HCT116 (cell line): ENCODE measurements at regions not wholly inside any gene's neighbourhood (a gene's known extent, or its start where the extent isn't known, plus 50 kb on each side); places are given as distances from the start of the nearest gene placed in this dataset.

Experiments used
- ATAC-seq: fragments of 200-7000 bp; cut with Tn5 transposase; 2 replicates; pipeline ENCODE4 v1.9.1; 2020; ENCODE audit warnings: mild to moderate bottlenecking, moderate library complexity
- BruUV-seq: library from RNA; stranded (reverse); fragments of 400-500 nt; replicated peaks from 2 replicates; lab custom pipeline; 2021; lab: Mats Ljungman, UMichigan
- CTCF ChIA-PET: fragments of 300-600 bp; sonication (Branson Sonifier 250); formaldehyde crosslinking; loops from one replicate; lab custom pipeline; 2021; ENCODE audit warnings: antibody characterized with exemption; lab: Charles Lee
- POLR2A ChIA-PET: fragments of 300-600, 350-600 bp; sonication (Branson Sonifier 250); formaldehyde crosslinking; loops from one replicate; lab custom pipeline; 2021; ENCODE audit warnings: antibody characterized with exemption; lab: Charles Lee
- RAD21 ChIA-PET, 2 experiments: fragments of 300-600 bp; sonication (Branson Sonifier 250); formaldehyde crosslinking; loops; one replicate each; lab custom pipeline; 2023; ENCODE audit warnings: low total read pairs in 2 of 2; ENCODE audit not compliant: uncharacterized antibody in 2 of 2, unreplicated experiment in 2 of 2, low non-redundant PET in 1 of 2; lab: Charles Lee
- DNase-seq: peaks from one replicate; pipeline ENCODE4 v3.0.0-alpha.2; 2010; ENCODE audit warnings: low read depth, low spot score
- H2AFZ ChIP-seq: fragments of 200-600 bp; shearing (Covaris generic), sonication (generic); 2 replicates; pipeline ENCODE4 v1.6.1; 2017; ENCODE audit warnings: low read depth, mixed run types, mixed read lengths, antibody characterized with exemption, low read length; ENCODE audit not compliant: poor library complexity, severe bottlenecking
- H3K27ac ChIP-seq: 2 replicates; pipeline ENCODE4 v1.5.1; 2012; ENCODE audit warnings: low read depth, low read length
- H3K27me3 ChIP-seq: fragments of 200-600 bp; sonication (generic); 2 replicates; pipeline ENCODE4 v1.6.1; 2016; ENCODE audit warnings: mixed run types, low read length, mixed read lengths; ENCODE audit not compliant: insufficient read depth
- H3K36me3 ChIP-seq, 2 experiments: fragments of 200-500 bp in 1 of 2; fragments of 200-600 bp in 1 of 2; sonication (Bioruptor generic) in 1 of 2; sonication (generic) in 1 of 2; 2 replicates each; pipeline versions ENCODE4 v1.5.1 to v1.6.1; 2014 to 2016; ENCODE audit warnings: low read length in 2 of 2, inconsistent platforms in 1 of 2, mixed read lengths in 1 of 2, mixed run types in 1 of 2; ENCODE audit not compliant: insufficient read depth in 2 of 2, control insufficient read depth in 1 of 2
- H3K4me1 ChIP-seq, 2 experiments: fragments of 200-600 bp in 1 of 2; sonication (generic) in 1 of 2; 2 replicates each; pipeline versions ENCODE4 v1.5.1 to v1.6.1; 2012 to 2017; ENCODE audit warnings: low read length in 2 of 2, inconsistent platforms in 1 of 2, mild to moderate bottlenecking in 1 of 2, mixed read lengths in 1 of 2, mixed run types in 1 of 2, moderate library complexity in 1 of 2; ENCODE audit not compliant: insufficient read depth in 2 of 2, control insufficient read depth in 1 of 2
- H3K4me2 ChIP-seq: fragments of 200-600 bp; sonication (generic); 2 replicates; pipeline ENCODE4 v1.6.1; 2017; ENCODE audit warnings: mixed run types, low read length, mixed read lengths
- H3K4me3 ChIP-seq, 2 experiments: fragments of 200-600 bp in 1 of 2; sonication (generic) in 1 of 2; replicated peaks in 1 of 2; 2 replicates each; pipeline ENCODE4 v1.5.1; 2011 to 2016; ENCODE audit warnings: low read length in 2 of 2, control low read depth in 1 of 2, low read depth in 1 of 2, mild to moderate bottlenecking in 1 of 2, mixed read lengths in 1 of 2, mixed run types in 1 of 2
- H3K79me2 ChIP-seq: fragments of 200-600 bp; sonication (generic); 2 replicates; pipeline ENCODE4 v1.6.1; 2017; ENCODE audit warnings: mild to moderate bottlenecking, mixed run types, low read length, moderate library complexity, mixed read lengths; ENCODE audit not compliant: insufficient read depth
- H3K9ac ChIP-seq: fragments of 200-600 bp; sonication (generic); 2 replicates; pipeline ENCODE4 v1.6.1; 2016; ENCODE audit warnings: low read length, mixed read lengths
- H3K9me2 ChIP-seq: fragments of 200-600 bp; sonication (generic), shearing (Covaris generic); 2 replicates; pipeline ENCODE4 v1.6.1; 2017; ENCODE audit warnings: mixed run types, mild to moderate bottlenecking, moderate library complexity; ENCODE audit not compliant: insufficient read depth
- H3K9me3 ChIP-seq, 2 experiments: fragments of 200-500 bp in 1 of 2; fragments of 200-600 bp in 1 of 2; sonication (Bioruptor generic) in 1 of 2; sonication (generic) in 1 of 2; 2 replicates each; pipeline ENCODE4 v1.6.1; 2014 to 2017; ENCODE audit warnings: low read length in 2 of 2, mixed read lengths in 2 of 2, inconsistent platforms in 1 of 2, low read depth in 1 of 2, mild to moderate bottlenecking in 1 of 2, mixed run types in 1 of 2, moderate library complexity in 1 of 2; ENCODE audit not compliant: control insufficient read depth in 1 of 2, insufficient read depth in 1 of 2
- H4K20me1 ChIP-seq: fragments of 200-600 bp; sonication (generic), shearing (Covaris generic); 2 replicates; pipeline ENCODE4 v1.6.1; 2017; ENCODE audit warnings: mixed run types, mild to moderate bottlenecking, moderate library complexity; ENCODE audit not compliant: insufficient read depth
- ATF3 ChIP-seq: IDR thresholded peaks from 2 replicates; pipeline ENCODE4 v1.6.1; 2012
- CEBPB ChIP-seq: IDR thresholded peaks from 2 replicates; pipeline ENCODE4 v1.6.1; 2012; ENCODE audit warnings: low read depth
- EGR1 ChIP-seq: IDR thresholded peaks from 2 replicates; pipeline ENCODE4 v1.6.1; 2012; ENCODE audit warnings: low read depth
- ELF1 ChIP-seq: IDR thresholded peaks from 2 replicates; pipeline ENCODE4 v1.6.1; 2012; ENCODE audit warnings: low read depth, borderline replicate concordance
- EZH2 ChIP-seq: fragments of 200-600 bp; sonication (generic); IDR thresholded peaks from 2 replicates; pipeline ENCODE4 v1.6.1; 2017; ENCODE audit warnings: antibody characterized with exemption, mixed run types
- EZH2phosphoT487 ChIP-seq: fragments of 200-600 bp; IDR thresholded peaks from 2 replicates; pipeline ENCODE4 v1.6.1; 2018; ENCODE audit warnings: antibody characterized with exemption, borderline replicate concordance
- JUND ChIP-seq: IDR thresholded peaks from 2 replicates; pipeline ENCODE4 v1.6.1; 2012
- MAX ChIP-seq: IDR thresholded peaks from 2 replicates; pipeline ENCODE4 v1.6.1; 2012
- POLR2AphosphoS5 ChIP-seq: IDR thresholded peaks from 2 replicates; pipeline ENCODE4 v1.6.1; 2011; ENCODE audit warnings: mild to moderate bottlenecking, low read depth, low read length, moderate library complexity
- RAD21 ChIP-seq: IDR thresholded peaks from 2 replicates; pipeline ENCODE4 v1.6.1; 2012; ENCODE audit warnings: low read depth, mild to moderate bottlenecking
- REST ChIP-seq: IDR thresholded peaks from 2 replicates; pipeline ENCODE4 v1.6.1; 2012; ENCODE audit warnings: low read depth
- SRF ChIP-seq: IDR thresholded peaks from 2 replicates; pipeline ENCODE4 v1.6.1; 2012; ENCODE audit warnings: low read depth
- TCF7L2 ChIP-seq: IDR thresholded peaks from 2 replicates; pipeline ENCODE4 v1.7.0; 2011; ENCODE audit warnings: borderline replicate concordance, inconsistent platforms; ENCODE audit not compliant: insufficient read depth, insufficient read length; ENCODE audit errors: extremely low read depth
- YY1 ChIP-seq: IDR thresholded peaks from 2 replicates; pipeline ENCODE4 v1.6.1; 2011; ENCODE audit warnings: low read length, low read depth, moderate library complexity, mild to moderate bottlenecking; ENCODE audit not compliant: insufficient replicate concordance; ENCODE audit errors: extremely low read depth
- ZBTB33 ChIP-seq: IDR thresholded peaks from 2 replicates; pipeline ENCODE4 v1.6.1; 2011; ENCODE audit warnings: mild to moderate bottlenecking, low read length, moderate library complexity; ENCODE audit not compliant: insufficient replicate concordance; ENCODE audit errors: extremely low read depth
- ZFX ChIP-seq: fragments of 450-650 bp; IDR thresholded peaks from 2 replicates; pipeline ENCODE4 v1.6.1; 2017
- ZNF274 ChIP-seq: fragments of 200-500 bp; sonication (Bioruptor generic); IDR thresholded peaks from 2 replicates; pipeline ENCODE4 v1.6.1; 2014; ENCODE audit warnings: mild to moderate bottlenecking, low read depth, low read length, inconsistent platforms
- intact Hi-C: fragments of 100-400 bp; cut with micrococcal nuclease; formaldehyde crosslinking; loops from 2 replicates; pipeline ENCODE4 v1.10.0; 2022

GRCh38 chr2:186273953-186274352 lies 212.1 kb upstream of the ZC3H15 start (continued):
- TF ChIP-seq POLR2AphosphoS5, result no peak

GRCh38 chr2:186274936-186275575 lies 211.0 kb upstream of the ZC3H15 start:
- no peak overlapping the region for H3K4me2 ChIP-seq
- H3K9me2 ChIP-seq, result no peaks in the 10 kb centered on the region
- no peaks in the 10 kb centered on the region for H3K79me2 ChIP-seq
- RAD21 ChIA-PET, result no interaction called here
- ATAC-seq (no peak), DNase-seq (no peak)
- H3K27ac ChIP-seq, result no peak overlapping the region
- no peaks in the 10 kb centered on the region for H3K4me1 ChIP-seq
- H3K27me3 ChIP-seq, result no peaks in the 10 kb centered on the region
- no peak overlapping the region for H3K4me3 ChIP-seq
- no peaks in the 10 kb centered on the region for H4K20me1 ChIP-seq
- no peak for TF ChIP-seq CEBPB
- no peak for TF ChIP-seq REST
- TF ChIP-seq ATF3, result no peak
- no peak for TF ChIP-seq JUND
- TF ChIP-seq ZBTB33, result no peak
- no peak for TF ChIP-seq ZFX
- TF ChIP-seq ZNF274, result no peak
- TF ChIP-seq TCF7L2, result no peak
- no peak for TF ChIP-seq EGR1
- no peak for TF ChIP-seq RAD21
- no peak for TF ChIP-seq MAX
- no peak for TF ChIP-seq YY1
- TF ChIP-seq SRF, result no peak
- no peak for TF ChIP-seq EZH2
- TF ChIP-seq EZH2phosphoT487, result no peak
- no peak for TF ChIP-seq ELF1
- TF ChIP-seq, all 23 proteins: peak for 0
- ChIA-PET CTCF (no interaction called here), POLR2A (no interaction called here)
- Histone ChIP-seq H3K36me3 (no peaks in the 10 kb centered on the region), H3K9me3 (no peaks in the 10 kb centered on the region; a peak in 1 of 4 replicates), H3K9ac (no peak overlapping the region), H2AFZ (no peak overlapping the region)
- BruUV-seq, result no TSS peak
- intact Hi-C loops, result no loop called here
